Activated T-cell treated with anti-CD3 and anti-CD28 coated beads for 24 hours (primary cell): ENCODE measurements at regions not wholly inside any gene's neighbourhood (a gene's known extent, or its start where the extent isn't known, plus 50 kb on each side); places are given as distances from the start of the nearest gene placed in this dataset.

Source experiments
- DNase-seq: peaks from one replicate; pipeline ENCODE4 v3.0.0-alpha.2; 2020; ENCODE audit warnings: low read depth

DNA sequence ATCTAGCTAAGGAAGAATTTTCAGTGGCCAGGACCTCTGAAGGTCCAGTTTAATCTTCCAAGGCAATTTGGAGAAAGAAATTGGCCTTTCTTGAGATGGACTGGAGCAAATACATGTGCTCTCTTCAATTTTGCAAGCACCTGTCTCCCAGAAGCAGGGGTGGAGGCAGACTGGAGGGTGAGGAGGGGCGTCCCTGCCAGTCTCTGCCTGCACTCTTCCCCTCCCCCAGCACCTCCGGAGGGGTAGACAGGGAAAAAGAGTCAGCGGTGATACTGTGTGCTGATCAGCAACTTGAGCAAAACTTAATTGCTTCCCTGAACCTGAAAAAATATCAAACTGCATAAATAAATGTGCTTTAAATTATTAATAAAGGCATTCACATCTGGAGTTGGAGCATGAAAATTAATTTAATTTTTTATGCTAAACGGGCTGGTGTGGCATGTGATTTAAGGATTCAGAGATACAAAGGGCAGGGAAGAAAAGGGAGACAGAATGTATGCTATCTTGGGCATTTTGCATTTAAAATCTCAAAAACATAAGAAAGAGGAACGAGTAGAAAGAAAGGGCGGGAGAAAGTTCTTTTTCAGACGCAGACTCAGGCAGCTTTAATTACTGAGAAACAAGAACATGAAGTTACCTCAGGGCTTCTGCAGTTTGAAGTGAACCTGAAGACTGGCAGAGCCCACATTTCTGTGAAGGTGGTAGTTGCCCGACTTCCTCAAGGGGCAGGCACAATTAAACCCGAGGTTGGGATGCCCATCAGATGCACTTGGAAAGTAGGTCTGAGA, 319.7 kb downstream of the UACA start:
- DNase-seq = no peak

GRCh38 chr15:70442616-70443321, 320.6 kb downstream of the UACA start:
- no peak for DNase-seq

- no peak for DNase-seq
These were observed 321.1 kb downstream of the UACA start for GRCh38 chr15:70442211-70442610.

- no peak for DNase-seq
These were observed 322.8 kb downstream of the UACA start for GRCh38 chr15:70440416-70441138.

GRCh38 chr15:70439880-70440279, 323.5 kb downstream of the UACA start:
- no peak for DNase-seq

- DNase-seq = no peak
These were observed 324.0 kb downstream of the UACA start for GRCh38 chr15:70439304-70439877.

- no peak for DNase-seq
These were observed 324.6 kb downstream of the UACA start for GRCh38 chr15:70438776-70439175.

- no peak for DNase-seq
These were observed 325.4 kb downstream of the UACA start for GRCh38 chr15:70437882-70438451.

- no peak for DNase-seq
These were observed 326.3 kb downstream of the UACA start for GRCh38 chr15:70437089-70437488.

DNA sequence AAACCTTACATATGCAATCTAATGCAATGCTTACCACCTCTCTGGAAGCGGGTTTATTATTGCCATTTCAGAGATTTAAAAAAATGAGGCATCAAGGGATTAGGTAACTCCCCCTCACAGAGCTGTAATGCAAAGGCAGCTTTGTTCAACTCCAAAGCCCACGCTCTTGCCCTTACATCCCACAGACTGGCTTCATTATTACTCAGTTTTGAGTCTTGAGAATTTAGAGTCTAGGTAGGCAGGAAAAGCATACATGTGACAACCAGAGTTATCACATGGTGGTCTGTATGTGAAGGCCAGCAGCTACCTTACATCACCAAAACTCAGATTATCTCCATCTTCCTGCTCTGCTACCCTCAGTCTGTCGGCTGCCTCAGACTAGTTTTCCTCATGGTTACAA, 326.9 kb downstream of the UACA start:
- DNase-seq = no peak

- DNase-seq = no peak
These were observed 327.5 kb downstream of the UACA start for GRCh38 chr15:70435872-70436271.

DNA sequence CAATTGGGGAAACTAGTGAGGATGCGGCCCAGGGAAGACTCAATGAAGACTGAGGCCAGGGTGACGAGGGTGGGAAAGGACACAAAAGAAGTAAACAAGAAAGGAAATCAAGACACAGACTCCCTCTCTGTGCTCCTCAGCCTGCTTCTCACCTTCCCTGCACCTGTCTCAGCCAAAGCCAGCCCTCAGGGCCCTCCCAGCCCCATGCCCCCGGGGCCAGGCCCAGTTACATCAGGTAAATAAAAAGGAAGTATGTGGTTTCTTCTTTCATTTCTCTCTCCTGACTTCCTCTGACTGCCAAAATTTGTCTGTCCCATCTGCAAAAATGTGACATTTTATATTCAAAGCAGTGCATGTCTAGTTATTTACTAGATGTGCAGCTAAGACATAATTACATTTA, 328.0 kb downstream of the UACA start:
- DNase-seq = no peak

DNA sequence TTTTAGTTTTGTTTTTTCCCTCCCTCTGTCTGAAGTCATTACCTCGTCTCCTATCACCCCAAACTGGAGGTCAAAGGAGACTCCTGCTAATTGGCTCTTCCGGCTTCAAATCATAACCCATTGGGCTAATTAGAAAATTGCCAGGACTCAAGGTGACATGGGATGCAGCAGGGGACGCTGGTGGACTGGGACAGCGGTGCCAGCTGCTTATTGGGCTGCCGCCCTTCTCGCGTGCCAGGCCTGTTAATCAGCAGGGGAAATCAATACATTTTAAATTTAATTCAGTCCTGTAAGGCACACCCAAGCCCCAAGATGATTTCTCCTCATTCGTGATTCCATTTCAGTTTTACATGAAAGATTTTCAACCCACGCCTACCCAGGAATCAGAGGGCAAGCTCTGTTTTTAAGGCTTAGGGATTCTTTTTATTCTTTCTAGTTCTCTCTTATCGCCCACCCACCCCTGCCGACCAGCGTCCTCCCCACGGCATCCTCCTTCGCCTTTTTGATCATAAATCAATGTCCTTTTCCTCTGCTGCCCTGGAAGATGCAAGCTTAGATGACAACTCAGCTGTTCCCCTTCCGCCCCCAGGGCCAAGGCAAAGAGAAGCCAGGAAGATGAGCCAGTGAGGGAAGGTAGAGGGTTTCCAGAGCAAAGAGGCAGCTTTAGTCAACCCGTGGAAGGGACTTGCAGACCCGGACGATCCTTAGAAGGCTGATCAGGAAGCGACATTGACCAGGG, 329.6 kb downstream of the UACA start:
- DNase-seq = no peak

GRCh38 chr15:70432924-70433495, 330.3 kb downstream of the UACA start:
- no peak for DNase-seq

DNA sequence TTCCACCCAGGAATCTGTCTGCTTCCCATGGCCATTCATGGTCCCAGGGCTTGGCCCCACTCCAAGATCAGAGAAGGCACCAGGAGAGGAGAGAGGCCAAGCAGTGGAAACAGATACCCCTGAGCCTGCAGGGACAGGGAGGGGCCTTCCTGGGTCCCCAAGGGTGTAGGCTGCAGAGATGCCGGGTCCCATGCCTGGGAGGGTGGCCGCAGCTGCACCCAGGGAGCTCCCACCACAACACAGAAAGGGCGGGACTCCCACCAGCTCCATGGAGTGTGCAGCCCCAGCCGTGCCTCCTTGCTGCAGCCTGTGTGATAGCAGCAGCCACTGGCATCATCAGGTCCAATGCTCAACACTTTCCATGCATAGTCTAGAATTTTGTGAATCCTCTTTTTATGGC, 331.5 kb downstream of the UACA start:
- DNase-seq = no peak

DNA sequence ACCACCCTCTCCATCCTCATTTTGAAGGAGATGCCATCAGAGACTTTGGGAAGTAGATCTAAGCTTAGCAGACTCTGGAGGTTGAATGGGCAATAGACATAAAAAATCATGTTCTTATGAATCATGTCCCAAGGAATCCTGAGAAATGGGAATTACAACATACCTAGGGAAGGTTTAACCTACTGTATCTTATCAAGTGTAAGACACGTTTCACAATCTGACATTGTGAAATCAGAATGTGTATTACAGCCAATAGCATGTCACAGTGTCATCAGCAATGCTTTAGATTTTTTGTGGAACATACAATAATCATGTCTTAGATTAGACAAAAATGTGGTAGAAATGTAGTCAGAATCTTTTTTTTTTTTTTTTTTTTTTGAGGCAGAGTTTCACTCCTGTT, 332.4 kb upstream of the TLE3 start:
- no peak for DNase-seq

DNA sequence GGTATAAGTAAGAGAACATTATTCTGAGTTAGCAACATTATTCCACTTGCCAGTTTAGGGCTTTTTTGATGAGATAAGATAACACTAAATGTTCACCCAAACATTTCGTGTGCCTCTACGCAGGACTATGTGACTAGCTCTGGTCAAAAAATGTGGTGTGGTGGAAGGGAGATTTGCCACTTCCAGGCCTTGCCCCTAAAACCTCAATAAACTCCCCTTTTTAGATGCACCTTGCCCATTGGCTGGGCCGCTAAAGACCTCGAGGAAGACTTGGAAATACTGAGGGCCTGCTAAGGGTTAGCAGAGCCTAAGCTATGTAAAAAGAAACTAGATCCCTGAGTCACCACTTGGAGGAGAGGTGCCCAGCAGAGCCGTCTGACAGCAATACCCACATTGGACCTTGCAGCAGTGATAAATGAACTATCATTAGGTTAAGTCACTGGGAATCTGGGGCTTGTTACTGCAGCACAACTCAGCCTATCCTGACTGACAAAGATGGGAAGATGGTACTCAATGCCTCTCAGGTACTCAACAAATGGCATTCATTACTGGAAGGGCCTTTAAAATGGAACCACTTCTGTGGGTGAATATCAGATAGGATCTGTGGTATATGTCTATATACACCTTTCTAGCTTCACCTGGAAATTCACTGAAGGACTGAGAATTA, 331.5 kb upstream of the TLE3 start:
- DNase-seq = no peak

- DNase-seq = no peak
These were observed 330.6 kb upstream of the TLE3 start for GRCh38 chr15:70428211-70428822.

DNA sequence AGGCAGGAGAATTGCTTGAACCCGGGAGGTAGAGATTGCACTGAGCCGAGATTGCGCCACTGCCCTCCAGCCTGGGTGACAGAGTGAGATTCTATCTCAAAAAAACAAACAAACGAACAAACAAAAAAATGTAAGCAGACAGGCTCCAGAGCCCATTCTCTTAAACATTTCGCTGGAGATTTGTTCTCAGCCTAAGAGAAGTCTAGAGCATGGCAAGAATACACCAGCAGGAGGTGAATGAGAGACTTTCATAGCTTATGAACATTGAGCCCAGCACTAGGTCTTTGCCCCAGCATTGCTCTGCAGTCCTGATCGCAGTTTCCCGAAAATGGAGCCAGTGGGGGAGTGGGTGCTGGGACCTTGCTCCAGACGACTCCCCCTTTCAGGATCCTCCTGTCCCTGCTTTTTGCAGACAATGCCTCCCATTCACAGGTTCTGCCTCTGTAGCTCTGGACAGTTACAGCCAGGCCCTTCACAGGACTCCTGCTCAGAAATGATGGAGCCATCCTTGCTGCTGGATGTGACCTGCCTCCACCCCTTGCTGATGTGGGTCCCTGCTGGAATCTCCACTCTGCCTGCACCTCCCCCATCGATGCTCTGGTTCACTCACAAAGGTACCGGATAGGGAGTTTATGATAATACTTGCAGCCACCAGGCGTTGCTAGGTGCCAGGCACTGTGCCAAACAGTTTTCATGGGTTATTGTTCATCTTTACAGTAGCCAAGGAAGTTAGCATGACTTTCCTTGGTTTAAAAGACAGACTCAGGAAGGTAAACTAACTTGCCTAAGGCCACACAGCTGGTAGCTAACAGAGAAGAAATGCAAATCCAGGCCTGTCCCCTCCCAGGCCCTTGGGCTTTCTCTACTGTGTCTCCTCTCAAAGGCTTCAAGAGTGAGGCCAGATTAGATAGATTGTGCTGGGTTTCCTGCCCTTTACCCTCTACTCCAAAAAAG, 329.7 kb upstream of the TLE3 start:
- no peak for DNase-seq
